ENCODE measurements at regions not wholly inside any gene's neighbourhood (a gene's known extent, or its start where the extent isn't known, plus 50 kb on each side); places are given as distances from the start of the nearest gene placed in this dataset.

DNA sequence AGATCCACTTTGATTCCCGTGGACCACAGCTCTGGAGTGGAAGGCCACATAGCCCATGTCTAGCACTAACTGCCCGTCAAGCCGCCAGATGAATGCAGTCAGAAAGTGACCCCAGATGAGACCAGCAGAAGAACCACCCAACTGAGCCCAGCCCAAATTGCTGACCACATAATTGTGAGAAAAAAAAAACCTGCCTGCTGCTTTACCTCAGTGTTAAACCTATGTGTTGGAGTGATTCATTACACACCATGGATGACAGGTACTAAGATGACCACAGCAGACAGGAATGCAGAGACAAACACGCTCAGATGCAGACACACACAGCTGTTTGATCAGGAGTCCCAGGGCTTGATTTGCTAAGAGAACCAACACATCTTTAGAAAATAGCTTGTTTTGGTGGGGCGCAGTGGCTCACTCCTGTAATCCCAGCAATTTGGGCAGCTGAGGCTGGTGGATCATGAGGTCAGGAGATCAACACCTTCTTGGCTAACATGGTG lies 168.1 kb upstream of the PPP2R2D start:
- DNase-seq (ENCODE audit: low read depth), result no peak
- Histone ChIP-seq H3K4me3 (ENCODE audit: low read depth, low read length) (no peak overlapping the region), H3K27me3 (ENCODE audit: control insufficient read depth, insufficient read depth, low read length) (no peaks in the 10 kb centered on the region), H3K36me3 (ENCODE audit: control insufficient read depth, insufficient read depth, low read length) (no peaks in the 10 kb centered on the region)
- TF ChIP-seq, protein P1, sequence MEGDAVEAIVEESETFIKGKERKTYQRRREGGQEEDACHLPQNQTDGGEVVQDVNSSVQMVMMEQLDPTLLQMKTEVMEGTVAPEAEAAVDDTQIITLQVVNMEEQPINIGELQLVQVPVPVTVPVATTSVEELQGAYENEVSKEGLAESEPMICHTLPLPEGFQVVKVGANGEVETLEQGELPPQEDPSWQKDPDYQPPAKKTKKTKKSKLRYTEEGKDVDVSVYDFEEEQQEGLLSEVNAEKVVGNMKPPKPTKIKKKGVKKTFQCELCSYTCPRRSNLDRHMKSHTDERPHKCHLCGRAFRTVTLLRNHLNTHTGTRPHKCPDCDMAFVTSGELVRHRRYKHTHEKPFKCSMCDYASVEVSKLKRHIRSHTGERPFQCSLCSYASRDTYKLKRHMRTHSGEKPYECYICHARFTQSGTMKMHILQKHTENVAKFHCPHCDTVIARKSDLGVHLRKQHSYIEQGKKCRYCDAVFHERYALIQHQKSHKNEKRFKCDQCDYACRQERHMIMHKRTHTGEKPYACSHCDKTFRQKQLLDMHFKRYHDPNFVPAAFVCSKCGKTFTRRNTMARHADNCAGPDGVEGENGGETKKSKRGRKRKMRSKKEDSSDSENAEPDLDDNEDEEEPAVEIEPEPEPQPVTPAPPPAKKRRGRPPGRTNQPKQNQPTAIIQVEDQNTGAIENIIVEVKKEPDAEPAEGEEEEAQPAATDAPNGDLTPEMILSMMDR (IDR thresholded peaks at IDR 0.05; ENCODE audit: insufficient read depth, low read length, poor library complexity, severe bottlenecking), result no peak

DNA sequence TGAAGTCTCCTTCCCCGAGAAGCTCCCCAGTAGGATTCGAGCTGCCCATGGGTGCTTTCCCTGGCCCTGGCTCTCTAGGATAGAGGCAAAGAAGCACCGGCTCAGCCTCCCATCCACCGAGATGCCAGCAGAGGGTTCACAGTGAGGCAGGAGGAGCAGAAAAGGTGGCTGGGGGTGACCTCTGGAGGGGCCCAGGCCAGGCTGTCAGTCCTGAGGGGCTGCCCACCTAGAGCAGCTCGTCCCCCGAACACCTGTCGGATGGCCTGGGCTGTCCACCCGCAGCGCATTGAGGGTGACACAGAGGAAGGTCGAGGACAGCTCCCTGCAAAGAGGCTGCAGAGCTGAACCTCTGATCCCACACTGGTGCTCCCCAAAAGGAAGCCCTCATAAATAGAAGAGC lies 167.2 kb upstream of the PPP2R2D start:
- TF ChIP-seq, protein P1 (IDR thresholded peaks at IDR 0.05; ENCODE audit: insufficient read depth, low read length, poor library complexity, severe bottlenecking), result no peak
- no peak for DNase-seq (ENCODE audit: low read depth)

DNA sequence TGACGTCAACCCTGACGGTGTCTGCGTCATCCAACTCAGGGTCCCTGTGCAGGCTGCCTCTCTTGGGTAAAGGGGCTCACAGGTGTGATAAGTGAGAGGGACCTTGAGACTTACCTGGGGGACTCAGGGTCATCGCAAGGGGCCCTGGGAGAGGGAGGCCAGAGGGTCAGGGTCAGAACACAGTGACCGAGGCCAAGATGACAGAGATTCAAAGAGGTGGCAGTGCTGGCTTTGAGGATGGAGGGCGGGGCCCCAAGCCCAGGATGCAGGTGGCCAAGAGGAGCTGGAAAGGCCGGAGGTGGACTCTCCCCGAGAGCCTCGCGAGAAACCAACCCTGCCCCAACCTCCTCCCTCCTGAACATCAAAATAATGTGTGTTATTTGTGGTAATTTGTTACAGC lies 165.2 kb upstream of the PPP2R2D start:
- no peaks in the 10 kb centered on the region for H3K36me3 ChIP-seq (ENCODE audit: control insufficient read depth, insufficient read depth, low read length)
- no peaks in the 10 kb centered on the region for H3K27me3 ChIP-seq (ENCODE audit: control insufficient read depth, insufficient read depth, low read length)
- H3K4me3 ChIP-seq (ENCODE audit: low read depth, low read length), result no peak overlapping the region
- no peak for DNase-seq (ENCODE audit: low read depth)
- TF ChIP-seq, protein P1 (IDR thresholded peaks at IDR 0.05; ENCODE audit: insufficient read depth, low read length, poor library complexity, severe bottlenecking), result no peak

More for the DNA sequence above, 167.2 kb upstream of the PPP2R2D start:
- Histone ChIP-seq H3K36me3 (ENCODE audit: control insufficient read depth, insufficient read depth, low read length) (no peaks in the 10 kb centered on the region), H3K27me3 (ENCODE audit: control insufficient read depth, insufficient read depth, low read length) (no peaks in the 10 kb centered on the region), H3K4me3 (ENCODE audit: low read depth, low read length) (no peak overlapping the region)

DNA sequence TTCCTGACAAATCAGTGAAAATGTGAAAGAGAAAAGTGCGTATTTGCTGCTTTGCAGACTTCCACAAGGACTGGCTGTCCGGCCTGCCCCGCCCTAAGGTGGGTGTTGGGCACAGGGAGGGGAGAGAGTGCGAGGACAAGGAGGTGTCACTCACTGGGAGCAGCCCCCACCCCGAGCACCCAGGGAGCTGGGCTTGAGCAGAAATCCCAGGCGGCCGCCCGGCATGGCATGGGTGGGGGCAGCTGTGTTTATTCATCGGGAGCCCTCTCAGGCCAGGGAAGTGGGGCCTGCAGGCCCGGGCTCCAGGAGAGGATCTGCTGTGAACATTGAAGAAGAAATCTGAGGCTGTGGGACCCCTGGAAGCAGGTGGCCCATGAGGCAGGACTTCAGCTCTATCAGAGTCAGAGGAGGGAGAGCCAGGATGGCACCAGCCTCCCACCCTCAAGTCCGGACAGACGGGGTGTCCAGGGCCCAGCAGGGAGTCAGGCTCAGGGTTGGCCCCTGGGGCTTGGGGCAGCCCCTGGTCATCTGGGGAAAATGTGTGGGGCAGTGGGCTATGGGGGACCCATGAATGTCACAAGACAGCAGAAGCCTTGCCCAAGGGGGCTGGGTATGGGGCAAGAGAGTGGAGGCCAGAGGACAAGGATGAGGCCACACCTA lies 164.4 kb upstream of the PPP2R2D start:
- Histone ChIP-seq H3K27me3 (ENCODE audit: control insufficient read depth, insufficient read depth, low read length) (no peaks in the 10 kb centered on the region), H3K4me3 (ENCODE audit: low read depth, low read length) (no peak overlapping the region), H3K36me3 (ENCODE audit: control insufficient read depth, insufficient read depth, low read length) (no peaks in the 10 kb centered on the region)
- DNase-seq (ENCODE audit: low read depth), result no peak
- TF ChIP-seq, protein P1 (IDR thresholded peaks at IDR 0.05; ENCODE audit: insufficient read depth, low read length, poor library complexity, severe bottlenecking), result no peak

DNA sequence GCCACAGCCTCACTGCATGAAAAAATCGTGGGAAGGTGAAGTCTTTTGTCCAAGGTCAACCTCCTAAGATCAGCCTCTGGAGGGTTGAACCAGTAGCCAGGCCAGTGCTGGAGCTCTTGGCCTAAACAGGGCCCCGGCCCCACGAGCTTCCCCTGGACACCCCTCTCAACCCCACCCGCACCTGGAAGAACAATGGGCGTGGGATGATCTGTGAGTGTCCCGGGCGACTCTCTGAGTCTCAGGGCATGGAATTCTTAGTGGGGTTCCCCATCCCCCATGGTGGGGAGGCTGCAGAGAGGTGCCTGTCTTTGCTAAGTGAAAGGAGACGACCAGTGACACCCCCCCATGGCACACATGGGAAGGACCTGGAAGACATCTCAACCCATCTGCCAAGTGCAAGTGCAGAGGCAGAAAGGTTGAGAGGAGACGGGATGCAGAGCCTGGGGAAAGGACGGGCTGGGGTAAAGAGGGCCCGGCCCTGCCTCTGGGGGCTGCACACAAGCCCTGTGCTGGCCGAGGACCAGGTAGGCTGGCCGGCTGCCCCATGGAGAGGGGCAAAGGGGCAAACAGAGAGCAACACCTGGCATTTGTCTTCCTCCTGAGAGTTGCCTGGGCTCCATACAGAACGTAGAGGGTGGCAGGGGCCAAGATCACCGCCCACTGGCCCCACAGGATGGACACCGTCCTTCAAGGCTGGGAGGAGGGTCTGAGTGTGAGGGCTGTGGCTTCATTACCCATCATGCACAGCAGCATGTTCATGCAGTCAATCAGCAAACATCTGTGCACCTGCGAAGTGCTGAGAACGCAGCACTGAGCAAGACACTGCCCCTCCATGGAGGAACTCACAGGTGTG lies 163.0 kb upstream of the PPP2R2D start:
- H3K36me3 ChIP-seq (ENCODE audit: control insufficient read depth, insufficient read depth, low read length), result no peaks in the 10 kb centered on the region
- no peaks in the 10 kb centered on the region for H3K27me3 ChIP-seq (ENCODE audit: control insufficient read depth, insufficient read depth, low read length)

More for the DNA sequence above, 163.0 kb upstream of the PPP2R2D start:
- TF ChIP-seq, protein P1 (IDR thresholded peaks at IDR 0.05; ENCODE audit: insufficient read depth, low read length, poor library complexity, severe bottlenecking), result no peak
- no peak overlapping the region for H3K4me3 ChIP-seq (ENCODE audit: low read depth, low read length)
- DNase-seq (ENCODE audit: low read depth), result no peak

Data from kidney epithelial cell (primary cell).